Psoas muscle (tissue), 7 donors: ENCODE measurements at regions not wholly inside any gene's neighbourhood (a gene's known extent, or its start where the extent isn't known, plus 50 kb on each side); places are given as distances from the start of the nearest gene placed in this dataset.

Source experiments
- ATAC-seq, 4 donors: fragments of 200-7000 bp; cut with Tn5 transposase; one replicate each; pipeline ENCODE4 v1.9.1; 2020; ENCODE audit warnings: moderate library complexity in 3 of 4, mild to moderate bottlenecking in 2 of 4
- DNase-seq, 2 donors: peaks; one replicate each; pipeline ENCODE4 v3.0.0-alpha.2; 2020
- H3K27ac ChIP-seq: fragments of 200-600 bp; one replicate; pipeline ENCODE4 v1.8.0; 2022
- H3K27me3 ChIP-seq, 3 donors: fragments of 200-600 bp in 1 of 3; one replicate each; pipeline versions ENCODE4 v1.6.1 to v1.8.0; 2013 to 2022; ENCODE audit warnings: low read length in 2 of 3, mild to moderate bottlenecking in 2 of 3, moderate library complexity in 1 of 3; ENCODE audit not compliant: insufficient read depth in 3 of 3
- H3K36me3 ChIP-seq, 2 donors: fragments of 200-600 bp in 1 of 2; one replicate each; pipeline versions ENCODE4 v1.6.1 to v1.8.0; 2013 to 2022; ENCODE audit warnings: low read depth in 1 of 2, mild to moderate bottlenecking in 1 of 2, moderate library complexity in 1 of 2; ENCODE audit not compliant: insufficient read depth in 1 of 2
- H3K4me1 ChIP-seq: fragments of 200-600 bp; one replicate; pipeline ENCODE4 v1.8.0; 2022
- H3K4me3 ChIP-seq: fragments of 200-600 bp; one replicate; pipeline ENCODE4 v1.8.0; 2022; ENCODE audit warnings: mild to moderate bottlenecking
- H3K9me3 ChIP-seq: fragments of 200-600 bp; one replicate; pipeline ENCODE4 v1.8.0; 2022
- WGBS, 3 donors: extraction: QIAGEN DNeasy Blood & Tissue Kit; methylation state at CpG; one replicate each; pipeline versions ENCODE4 v1.1.6 to v1.1.7; 2013; 5-methylcytosine and 5-hydroxymethylcytosine counted together
- intact Hi-C, 2 donors: fragments of 100-400 bp; cut with DNase I; formaldehyde crosslinking; loops; one replicate each; pipeline versions ENCODE4 v1.11.0 to v1.14.2; 2022
- TF ChIP-seq, protein P1 (sequence below): fragments of 200-600 bp; IDR thresholded peaks from one replicate; pipeline ENCODE4 v1.8.0; 2022; ENCODE audit warnings: antibody characterized with exemption
- donor health status: healthy with polysubstance abuse.
- donor health status: DM: no; HTN: no; CAD: no; lungs with moderate emphysema.
- donor health status: Bipolar disorder and iron deficiency.
- donor health status: healthy.
- donor health status: DM: yes; HTN: yes; CAD: no.
- donor health status: DM: no; HTN: no; CAD: no.
- donor health status: DM: yes; HTN: yes; CAD: no.

DNA sequence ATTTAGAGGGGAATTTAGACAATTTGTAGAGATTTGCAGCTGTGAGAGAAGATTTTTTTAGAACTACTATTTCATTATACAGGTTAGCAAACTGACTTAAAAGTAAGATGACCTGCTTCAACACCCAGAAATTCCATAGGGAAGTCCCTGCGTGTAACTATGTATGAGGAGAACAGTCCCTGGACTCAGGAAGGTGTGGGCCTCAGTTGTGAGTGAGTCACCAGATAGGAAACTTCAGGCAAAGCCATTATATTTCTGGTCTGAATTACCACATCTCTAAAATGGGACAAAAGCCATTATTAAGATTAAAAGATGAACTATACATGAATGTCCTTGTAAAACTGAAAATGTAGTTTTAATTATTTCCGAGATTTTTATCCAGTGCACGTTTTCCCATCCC, 488.3 kb upstream of the GOLIM4 start:
- ATAC-seq (no peak), DNase-seq (no peak)
- Histone ChIP-seq H3K4me1 (no peaks in the 10 kb centered on the region), H3K9me3 (no peaks in the 10 kb centered on the region), H3K4me3 (no peak overlapping the region), H3K27me3 (no peaks in the 10 kb centered on the region), H3K27ac (no peak overlapping the region), H3K36me3 (no peaks in the 10 kb centered on the region)
- WGBS, 3 donors: 55 to 68% (median 64%) methylated on average over 3 of the region's 3 CpGs
- intact Hi-C loops: no loop called here
- TF ChIP-seq, protein P1, sequence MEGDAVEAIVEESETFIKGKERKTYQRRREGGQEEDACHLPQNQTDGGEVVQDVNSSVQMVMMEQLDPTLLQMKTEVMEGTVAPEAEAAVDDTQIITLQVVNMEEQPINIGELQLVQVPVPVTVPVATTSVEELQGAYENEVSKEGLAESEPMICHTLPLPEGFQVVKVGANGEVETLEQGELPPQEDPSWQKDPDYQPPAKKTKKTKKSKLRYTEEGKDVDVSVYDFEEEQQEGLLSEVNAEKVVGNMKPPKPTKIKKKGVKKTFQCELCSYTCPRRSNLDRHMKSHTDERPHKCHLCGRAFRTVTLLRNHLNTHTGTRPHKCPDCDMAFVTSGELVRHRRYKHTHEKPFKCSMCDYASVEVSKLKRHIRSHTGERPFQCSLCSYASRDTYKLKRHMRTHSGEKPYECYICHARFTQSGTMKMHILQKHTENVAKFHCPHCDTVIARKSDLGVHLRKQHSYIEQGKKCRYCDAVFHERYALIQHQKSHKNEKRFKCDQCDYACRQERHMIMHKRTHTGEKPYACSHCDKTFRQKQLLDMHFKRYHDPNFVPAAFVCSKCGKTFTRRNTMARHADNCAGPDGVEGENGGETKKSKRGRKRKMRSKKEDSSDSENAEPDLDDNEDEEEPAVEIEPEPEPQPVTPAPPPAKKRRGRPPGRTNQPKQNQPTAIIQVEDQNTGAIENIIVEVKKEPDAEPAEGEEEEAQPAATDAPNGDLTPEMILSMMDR: no peak

GRCh38 chr3:168582503-168582902, 486.8 kb upstream of the GOLIM4 start:
- intact Hi-C loops: no loop called here
- no peak for ATAC-seq

GRCh38 chr3:168581771-168582225, 486.1 kb upstream of the GOLIM4 start:
- TF ChIP-seq, protein P1: no peak
- intact Hi-C loops: no loop called here
- no peak for DNase-seq
- Histone ChIP-seq H3K27ac (no peak overlapping the region), H3K4me3 (no peak overlapping the region), H3K9me3 (no peaks in the 10 kb centered on the region), H3K4me1 (no peaks in the 10 kb centered on the region), H3K27me3 (no peaks in the 10 kb centered on the region), H3K36me3 (no peaks in the 10 kb centered on the region)
- 15 to 35% (median 19%) methylated on average over 2 of the region's 2 CpGs for WGBS, 3 donors
- ATAC-seq: no peak

More at GRCh38 chr3:168582503-168582902, 486.8 kb upstream of the GOLIM4 start:
- Histone ChIP-seq H3K4me3 (no peak overlapping the region), H3K9me3 (no peaks in the 10 kb centered on the region), H3K36me3 (no peaks in the 10 kb centered on the region), H3K4me1 (no peaks in the 10 kb centered on the region), H3K27ac (no peak overlapping the region), H3K27me3 (no peaks in the 10 kb centered on the region)
- no peak for DNase-seq
- TF ChIP-seq, protein P1: no peak

- WGBS, 3 donors: 65 to 75% (median 67%) methylated on average over 1 of the region's 1 CpG
- H3K27ac ChIP-seq: no peak overlapping the region
- no peaks in the 10 kb centered on the region for H3K9me3 ChIP-seq
- ATAC-seq: no peak
- H3K36me3 ChIP-seq: no peaks in the 10 kb centered on the region
- TF ChIP-seq, protein P1: no peak
- no peaks in the 10 kb centered on the region for H3K27me3 ChIP-seq
- H3K4me1 ChIP-seq: no peaks in the 10 kb centered on the region
- no peak overlapping the region for H3K4me3 ChIP-seq
- DNase-seq: no peak
- intact Hi-C loops: no loop called here
These were observed 483.3 kb upstream of the GOLIM4 start for GRCh38 chr3:168579010-168579409.

DNA sequence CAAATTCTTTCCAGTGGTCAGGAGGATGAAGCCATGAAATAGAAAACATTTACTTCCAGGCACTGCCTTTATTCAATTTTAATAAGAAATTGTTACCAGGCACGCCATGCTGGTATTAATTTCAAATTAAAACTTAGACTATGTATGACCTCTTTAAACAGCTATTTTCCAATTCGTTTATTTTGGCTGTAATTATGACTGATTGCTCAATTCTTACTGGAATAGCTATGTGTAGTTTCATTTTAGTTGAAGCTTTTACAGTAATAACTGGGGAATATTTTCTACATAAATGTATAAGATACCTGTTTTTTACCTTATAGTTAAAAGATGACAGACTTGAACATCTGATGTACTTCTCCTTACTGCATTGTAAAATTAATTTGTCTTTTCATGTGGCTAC, 480.0 kb upstream of the GOLIM4 start:
- 44 to 57% (median 49%) methylated on average over 2 of the region's 2 CpGs for WGBS, 3 donors
- no peaks in the 10 kb centered on the region for H3K9me3 ChIP-seq
- intact Hi-C loops: no loop called here
- H3K4me3 ChIP-seq: no peak overlapping the region
- no peaks in the 10 kb centered on the region for H3K27me3 ChIP-seq
- ATAC-seq: no peak
- no peaks in the 10 kb centered on the region for H3K4me1 ChIP-seq
- no peak for DNase-seq
- TF ChIP-seq, protein P1: no peak
- H3K27ac ChIP-seq: no peak overlapping the region
- no peaks in the 10 kb centered on the region for H3K36me3 ChIP-seq
